H7 (cell line): ENCODE measurements at regions not wholly inside any gene's neighbourhood (a gene's known extent, or its start where the extent isn't known, plus 50 kb on each side); places are given as distances from the start of the nearest gene placed in this dataset.

Experiments
- DNase-seq: peaks from one replicate; pipeline ENCODE4 v3.0.0; 2012
- H3K27me3 ChIP-seq: 2 replicates; pipeline ENCODE4 v1.6.0; 2011; ENCODE audit warnings: mild to moderate bottlenecking, low read length; ENCODE audit not compliant: control insufficient read depth, insufficient read depth
- H3K36me3 ChIP-seq: replicated peaks from 2 replicates; pipeline ENCODE4 v1.5.1; 2011; ENCODE audit warnings: low read length; ENCODE audit not compliant: control insufficient read depth, insufficient read depth
- H3K4me3 ChIP-seq: 2 replicates; pipeline ENCODE4 v1.5.1; 2011; ENCODE audit warnings: low read depth, mild to moderate bottlenecking, control low read depth, low read length, moderate library complexity; ENCODE audit not compliant: insufficient read depth

DNA sequence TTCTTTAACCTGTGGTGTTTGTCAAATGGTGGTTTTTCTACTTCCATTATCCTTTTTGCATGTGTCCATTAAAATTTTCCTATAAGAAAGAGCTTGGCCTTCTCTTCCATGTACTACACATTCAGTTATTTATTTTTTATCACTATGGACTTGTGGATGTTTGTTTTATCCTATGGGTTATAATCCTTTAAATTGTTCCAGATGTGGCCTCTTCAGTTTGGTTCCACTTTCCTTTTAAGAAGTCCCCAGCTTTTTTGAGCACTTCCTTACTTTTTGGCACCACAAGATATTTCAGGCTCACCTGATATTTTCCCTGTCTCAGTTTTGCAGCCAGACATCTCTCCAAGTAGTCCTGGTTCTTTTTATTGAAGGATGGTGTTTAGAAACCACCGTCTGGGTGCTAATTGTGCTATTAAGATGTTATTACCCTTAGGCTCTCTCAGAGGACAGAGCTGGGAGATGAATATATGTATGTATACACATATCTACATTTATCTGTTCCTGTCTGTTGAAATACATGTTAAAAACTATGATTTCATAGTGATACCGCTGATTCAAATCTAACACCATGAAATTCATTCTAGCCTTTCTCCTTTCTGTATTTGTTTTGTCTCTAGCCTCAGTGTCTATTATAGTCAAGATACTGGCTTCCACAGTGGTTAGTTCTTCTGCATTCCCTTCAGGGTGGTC is 408.5 kb upstream of the RGS6 start:
- no peaks in the 10 kb centered on the region for H3K36me3 ChIP-seq
- H3K27me3 ChIP-seq, result no peaks in the 10 kb centered on the region
- no peak overlapping the region for H3K4me3 ChIP-seq
- DNase-seq, result no peak

- H3K4me3 ChIP-seq, result no peak overlapping the region
- H3K36me3 ChIP-seq, result no peaks in the 10 kb centered on the region
- no peaks in the 10 kb centered on the region for H3K27me3 ChIP-seq
- no peak for DNase-seq
Measured at GRCh38 chr14:71524320-71524982, 407.8 kb upstream of the RGS6 start.

GRCh38 chr14:71525663-71526221 is 406.5 kb upstream of the RGS6 start:
- Histone ChIP-seq H3K27me3 (no peaks in the 10 kb centered on the region), H3K36me3 (no peaks in the 10 kb centered on the region), H3K4me3 (no peak overlapping the region)
- DNase-seq, result no peak

GRCh38 chr14:71526388-71526787 is 405.8 kb upstream of the RGS6 start:
- no peak for DNase-seq
- Histone ChIP-seq H3K27me3 (no peaks in the 10 kb centered on the region), H3K36me3 (no peaks in the 10 kb centered on the region), H3K4me3 (no peak overlapping the region)

DNA sequence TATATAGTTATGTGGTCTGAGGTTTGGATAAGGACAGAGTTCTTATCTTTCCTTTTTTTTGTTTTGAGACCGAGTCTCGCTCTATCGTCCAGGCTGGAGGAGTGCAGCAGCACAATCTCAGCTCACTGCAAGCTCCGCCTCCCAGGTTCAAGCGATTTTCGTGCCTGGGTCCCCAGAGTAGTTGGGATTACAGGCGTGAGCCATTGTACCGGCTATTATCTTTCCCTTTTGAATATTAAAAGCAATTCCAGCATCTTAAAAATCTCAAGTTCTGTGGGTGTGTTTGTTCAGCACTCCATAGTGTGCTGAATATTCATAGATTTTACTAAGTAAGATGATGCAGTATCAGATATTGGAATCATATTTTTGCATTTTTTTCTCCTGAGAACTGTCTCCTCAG is 404.4 kb upstream of the RGS6 start:
- no peak for DNase-seq
- H3K36me3 ChIP-seq, result no peaks in the 10 kb centered on the region
- H3K27me3 ChIP-seq, result no peaks in the 10 kb centered on the region
- no peak overlapping the region for H3K4me3 ChIP-seq

DNA sequence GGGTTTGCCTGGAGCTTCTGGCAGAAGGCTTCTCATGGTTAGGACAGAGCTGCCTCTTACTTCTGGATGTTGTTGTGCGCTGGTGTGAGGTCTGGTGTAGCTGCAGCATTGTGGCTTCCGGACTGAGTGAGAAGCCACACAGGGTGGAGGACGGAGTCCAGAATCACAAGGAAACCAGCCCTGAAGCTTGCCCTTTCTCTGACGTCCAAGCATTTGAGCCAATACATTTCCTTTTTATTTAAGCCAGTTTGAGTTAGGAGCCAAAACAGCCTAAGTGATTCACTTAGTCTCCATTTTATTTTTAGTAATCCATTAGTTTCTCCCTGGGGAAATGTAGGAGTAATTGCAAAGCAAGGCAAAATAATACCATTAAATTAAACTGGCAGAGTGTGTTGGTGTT is 402.4 kb upstream of the RGS6 start:
- H3K27me3 ChIP-seq, result no peaks in the 10 kb centered on the region
- no peak overlapping the region for H3K4me3 ChIP-seq
- no peak for DNase-seq
- H3K36me3 ChIP-seq, result no peaks in the 10 kb centered on the region

DNA sequence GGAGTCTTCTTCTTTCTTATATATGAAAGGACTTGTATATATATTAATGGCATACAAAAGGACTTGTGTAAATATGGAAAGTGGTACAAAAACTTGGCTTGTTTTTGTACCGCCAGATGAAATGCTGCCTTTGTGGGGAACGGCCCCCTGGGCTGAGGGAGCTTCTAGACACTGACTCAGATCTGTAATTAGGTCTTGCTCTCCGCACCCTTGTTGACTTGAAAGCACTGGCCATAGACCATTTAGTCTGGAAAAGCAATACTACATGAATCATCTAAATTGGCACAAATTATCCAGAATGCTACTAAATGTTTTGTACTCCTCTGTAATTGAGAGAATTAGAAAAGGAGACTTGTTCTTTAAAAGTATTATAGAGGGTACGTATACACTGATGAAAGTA is 399.9 kb upstream of the RGS6 start:
- Histone ChIP-seq H3K36me3 (no peaks in the 10 kb centered on the region), H3K27me3 (no peaks in the 10 kb centered on the region), H3K4me3 (no peak overlapping the region)
- no peak for DNase-seq

DNA sequence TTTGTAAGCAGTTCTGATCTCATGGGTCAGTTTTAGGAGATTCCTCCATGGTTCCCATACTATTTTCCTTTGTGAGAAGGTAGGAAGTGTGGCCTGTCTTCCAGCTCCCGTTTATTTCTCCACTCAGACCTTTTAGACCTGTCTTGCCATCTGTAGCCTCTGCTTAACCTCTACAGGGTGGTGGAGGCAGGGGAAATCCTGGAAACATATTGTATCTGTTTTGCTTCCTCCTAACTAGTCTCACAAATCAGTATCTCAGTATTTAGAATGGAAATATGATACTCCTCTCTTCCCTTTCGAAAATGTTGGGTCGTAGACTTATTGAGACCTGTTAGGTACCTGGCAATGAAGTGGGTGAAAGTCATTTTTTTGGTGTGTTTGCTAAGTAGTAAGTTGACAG is 399.4 kb upstream of the RGS6 start:
- Histone ChIP-seq H3K4me3 (no peak overlapping the region), H3K36me3 (no peaks in the 10 kb centered on the region), H3K27me3 (no peaks in the 10 kb centered on the region)
- DNase-seq, result no peak

DNA sequence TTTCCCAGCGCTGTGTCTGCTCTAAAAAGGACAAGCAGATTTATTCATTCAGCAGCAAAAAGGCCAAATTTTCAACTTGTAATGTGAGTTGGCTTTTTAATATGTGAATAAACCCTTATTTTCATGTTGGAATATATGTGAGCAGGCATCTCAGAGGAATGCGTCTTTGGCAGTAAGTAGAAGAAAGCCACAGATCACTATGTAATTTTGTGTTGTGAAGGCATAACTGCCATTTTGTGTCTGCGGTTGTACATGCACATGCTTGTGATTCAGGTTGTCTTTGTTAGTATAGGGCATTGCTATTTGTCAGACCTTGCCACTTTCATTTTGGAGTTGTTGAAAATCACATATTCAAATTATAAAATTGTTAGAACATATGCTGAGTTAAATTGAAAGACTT is 398.8 kb upstream of the RGS6 start:
- no peak for DNase-seq
- H3K27me3 ChIP-seq, result no peaks in the 10 kb centered on the region
- no peaks in the 10 kb centered on the region for H3K36me3 ChIP-seq
- no peak overlapping the region for H3K4me3 ChIP-seq

DNA sequence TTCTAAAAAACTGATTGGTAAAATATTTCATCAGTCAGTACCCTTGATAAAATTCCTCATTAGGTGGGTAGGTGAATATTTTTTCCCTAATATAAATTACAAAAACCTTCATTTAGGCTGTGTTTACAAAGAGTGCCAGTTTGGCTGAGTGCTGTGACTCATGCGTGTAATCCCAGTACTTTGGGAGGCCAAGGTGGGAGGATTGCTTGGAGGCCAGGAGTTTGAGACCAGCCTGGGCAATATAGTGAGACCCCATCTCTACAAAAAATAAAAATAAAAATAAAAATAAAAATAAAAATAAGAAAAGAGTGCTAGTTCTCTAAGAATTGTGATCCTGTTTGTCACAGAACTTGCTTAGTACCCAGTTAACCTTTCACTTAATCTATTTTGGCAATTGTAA is 398.4 kb upstream of the RGS6 start:
- Histone ChIP-seq H3K36me3 (no peaks in the 10 kb centered on the region), H3K27me3 (no peaks in the 10 kb centered on the region), H3K4me3 (no peak overlapping the region)
- DNase-seq, result no peak

GRCh38 chr14:71534506-71534905 is 397.7 kb upstream of the RGS6 start:
- no peak for DNase-seq
- Histone ChIP-seq H3K27me3 (no peaks in the 10 kb centered on the region), H3K36me3 (no peaks in the 10 kb centered on the region), H3K4me3 (no peak overlapping the region)

GRCh38 chr14:71536015-71536740 is 396.1 kb upstream of the RGS6 start:
- H3K4me3 ChIP-seq, result no peak overlapping the region
- no peak for DNase-seq
- H3K36me3 ChIP-seq, result no peaks in the 10 kb centered on the region
- H3K27me3 ChIP-seq, result no peaks in the 10 kb centered on the region

DNA sequence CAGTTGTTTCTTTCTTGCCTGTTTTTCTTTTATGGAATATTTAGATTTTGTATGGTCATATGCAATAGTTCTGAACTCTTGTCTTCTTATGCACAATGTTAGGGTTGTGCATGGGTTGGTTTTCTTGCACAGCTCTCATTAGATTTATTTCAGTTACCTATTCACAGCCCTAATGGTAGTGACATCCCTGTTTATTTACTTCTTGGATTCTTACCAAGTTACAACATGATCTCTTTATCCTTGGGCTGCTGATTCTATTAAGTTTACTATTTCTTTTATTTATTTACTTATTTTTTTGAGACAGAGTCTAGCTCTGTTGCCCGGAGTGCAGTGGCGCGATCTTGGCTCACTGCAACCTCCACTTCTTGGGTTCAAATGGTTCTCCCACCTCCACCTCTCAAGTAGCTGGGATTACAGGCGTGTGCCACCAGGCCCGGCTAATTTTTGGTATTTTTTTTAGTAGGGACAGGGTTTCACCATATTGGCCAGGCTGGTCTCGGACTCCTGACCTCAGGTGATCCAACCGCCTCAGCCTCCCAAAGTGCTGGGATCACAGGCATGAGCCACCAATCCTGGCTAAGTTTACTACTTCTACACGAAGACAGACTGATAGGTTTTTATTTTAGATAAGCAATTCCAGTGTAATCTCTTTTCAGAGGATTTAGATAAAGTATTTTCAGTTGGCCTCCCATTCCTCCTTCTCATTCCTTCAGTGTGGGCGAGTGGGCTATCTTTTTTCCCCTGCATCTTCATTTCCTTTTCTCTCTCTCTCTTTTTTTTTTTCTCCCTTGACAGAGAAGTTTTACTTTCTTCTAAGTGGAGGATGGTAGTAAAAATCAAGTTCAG is 395.1 kb upstream of the RGS6 start:
- no peak for DNase-seq
- Histone ChIP-seq H3K27me3 (no peaks in the 10 kb centered on the region), H3K4me3 (no peak overlapping the region), H3K36me3 (no peaks in the 10 kb centered on the region)

GRCh38 chr14:71538288-71538687 is 393.9 kb upstream of the RGS6 start:
- DNase-seq, result no peak
- no peaks in the 10 kb centered on the region for H3K36me3 ChIP-seq
- no peaks in the 10 kb centered on the region for H3K27me3 ChIP-seq
- H3K4me3 ChIP-seq, result no peak overlapping the region
